Right lobe of liver (tissue), 6 donors: ENCODE measurements at regions not wholly inside any gene's neighbourhood (a gene's known extent, or its start where the extent isn't known, plus 50 kb on each side); places are given as distances from the start of the nearest gene placed in this dataset.

Experiments used
- ATAC-seq, 4 donors: fragments of 200-7000 bp; cut with Tn5 transposase; one replicate each; pipeline ENCODE4 v1.9.1; 2020; ENCODE audit warnings: mild to moderate bottlenecking in 4 of 4, moderate library complexity in 4 of 4
- DNase-seq, 3 donors: peaks; one replicate each; pipeline ENCODE4 v3.0.0-alpha.2; 2020
- H3K27ac ChIP-seq, 3 donors: fragments of 200-600 bp; one replicate each; pipeline ENCODE4 v1.8.0; 2022
- H3K27me3 ChIP-seq, 2 donors: fragments of 200-600 bp; one replicate each; pipeline ENCODE4 v1.8.0; 2022
- H3K36me3 ChIP-seq, 4 donors: fragments of 200-600 bp; sonication (generic) in 1 of 4; one replicate each; pipeline versions ENCODE4 v1.5.1 to v1.8.0; 2017 to 2022; ENCODE audit warnings: control low read depth in 1 of 4
- H3K4me1 ChIP-seq, 4 donors: fragments of 200-600 bp; sonication (generic) in 1 of 4; one replicate each; pipeline versions ENCODE4 v1.5.1 to v1.8.0; 2017 to 2022; ENCODE audit warnings: control low read depth in 1 of 4
- H3K4me3 ChIP-seq, 3 donors: fragments of 200-600 bp; one replicate each; pipeline ENCODE4 v1.8.0; 2022
- H3K9me3 ChIP-seq, 4 donors: fragments of 200-600 bp; sonication (generic) in 1 of 4; one replicate each; pipeline versions ENCODE4 v1.5.1 to v1.8.0; 2017 to 2022; ENCODE audit warnings: control low read depth in 1 of 4
- POLR2A ChIP-seq: fragments of 450-650 bp; IDR thresholded peaks from one replicate; pipeline ENCODE4 v1.6.1; 2017; ENCODE audit warnings: antibody characterized with exemption, mild to moderate bottlenecking
- WGBS: methylation state at CpG from one replicate; pipeline ENCODE4 v1.1.6; 2018; ENCODE audit warnings: low coverage, low lambda C conversion rate; ENCODE audit not compliant: insufficient coverage; ENCODE audit errors: missing lambda C conversion rate; 5-methylcytosine and 5-hydroxymethylcytosine counted together
- intact Hi-C, 2 donors: fragments of 100-400 bp; cut with DNase I; formaldehyde crosslinking; loops; one replicate each; pipeline versions ENCODE4 v1.11.2 to v1.14.1; 2022
- TF ChIP-seq, protein P1 (sequence below), 4 donors: fragments of 200-600 bp in 3 of 4; fragments of 450-650 bp in 1 of 4; IDR thresholded peaks; one replicate each; pipeline versions ENCODE4 v1.5.1 to v1.8.0; 2016 to 2022; ENCODE audit warnings: antibody characterized with exemption in 4 of 4, mild to moderate bottlenecking in 2 of 4
- donor health status: DM: no; HTN: yes; CAD: no.
- donor health status: DM: no; HTN: no; CAD: no.
- donor health status: DM: no; HTN: no; CAD: no.
- donor health status: DM: no; HTN: yes; CAD: no.
- donor health status: DM: no; HTN: yes; CAD: no.

DNA sequence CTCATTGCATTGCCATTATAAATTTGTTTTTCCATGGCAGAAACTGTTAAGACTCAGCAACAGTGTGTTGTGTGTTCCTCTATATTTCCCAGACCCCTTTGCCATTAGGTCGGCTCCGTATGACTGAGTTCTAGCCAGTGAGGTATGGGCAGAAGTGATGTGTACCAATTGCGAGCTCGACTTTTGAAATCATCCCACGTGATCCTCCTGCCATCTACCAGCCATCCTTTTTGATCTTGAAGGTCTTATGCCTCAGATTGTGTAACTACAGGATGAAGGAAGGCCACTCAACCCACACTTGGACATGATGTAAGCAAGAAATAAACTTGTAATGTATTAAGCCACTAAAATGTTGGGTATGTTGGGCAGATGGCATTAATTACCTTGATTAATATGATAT lies 562.3 kb downstream of the PDCD6IP start:
- 61% methylated on average over 5 of the region's 5 CpGs for WGBS
- Histone ChIP-seq H3K4me1 (no peaks in the 10 kb centered on the region), H3K27ac (no peak overlapping the region), H3K9me3 (no peaks in the 10 kb centered on the region), H3K4me3 (no peak overlapping the region), H3K27me3 (no peaks in the 10 kb centered on the region), H3K36me3 (no peaks in the 10 kb centered on the region)
- intact Hi-C loops = no loop called here
- DNase-seq (no peak), ATAC-seq (no peak)
- no peak for TF ChIP-seq POLR2A
- TF ChIP-seq, protein P1, sequence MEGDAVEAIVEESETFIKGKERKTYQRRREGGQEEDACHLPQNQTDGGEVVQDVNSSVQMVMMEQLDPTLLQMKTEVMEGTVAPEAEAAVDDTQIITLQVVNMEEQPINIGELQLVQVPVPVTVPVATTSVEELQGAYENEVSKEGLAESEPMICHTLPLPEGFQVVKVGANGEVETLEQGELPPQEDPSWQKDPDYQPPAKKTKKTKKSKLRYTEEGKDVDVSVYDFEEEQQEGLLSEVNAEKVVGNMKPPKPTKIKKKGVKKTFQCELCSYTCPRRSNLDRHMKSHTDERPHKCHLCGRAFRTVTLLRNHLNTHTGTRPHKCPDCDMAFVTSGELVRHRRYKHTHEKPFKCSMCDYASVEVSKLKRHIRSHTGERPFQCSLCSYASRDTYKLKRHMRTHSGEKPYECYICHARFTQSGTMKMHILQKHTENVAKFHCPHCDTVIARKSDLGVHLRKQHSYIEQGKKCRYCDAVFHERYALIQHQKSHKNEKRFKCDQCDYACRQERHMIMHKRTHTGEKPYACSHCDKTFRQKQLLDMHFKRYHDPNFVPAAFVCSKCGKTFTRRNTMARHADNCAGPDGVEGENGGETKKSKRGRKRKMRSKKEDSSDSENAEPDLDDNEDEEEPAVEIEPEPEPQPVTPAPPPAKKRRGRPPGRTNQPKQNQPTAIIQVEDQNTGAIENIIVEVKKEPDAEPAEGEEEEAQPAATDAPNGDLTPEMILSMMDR (IDR thresholded peaks at IDR 0.05) = no peak

DNA sequence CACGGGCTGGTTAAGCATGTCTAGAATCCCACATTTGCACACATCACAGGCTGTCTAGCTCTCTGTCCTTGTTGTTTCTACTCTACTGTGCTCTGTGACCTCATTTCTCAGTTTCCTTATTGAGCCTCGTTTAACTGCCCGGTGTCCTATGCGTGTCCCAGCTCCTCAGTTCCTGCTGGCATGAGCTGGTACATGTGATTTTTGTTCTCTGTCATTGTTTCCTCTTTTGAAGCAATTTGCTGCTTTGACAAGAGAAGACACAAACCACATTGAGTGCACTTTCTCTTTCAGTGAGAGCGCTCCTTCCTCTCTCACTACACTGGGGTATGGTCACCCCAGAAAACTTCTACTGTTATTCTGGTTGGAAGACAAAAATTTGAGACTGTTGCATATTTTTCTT lies 563.5 kb downstream of the PDCD6IP start:
- intact Hi-C loops = no loop called here
- Histone ChIP-seq H3K9me3 (no peaks in the 10 kb centered on the region), H3K27ac (no peak overlapping the region), H3K27me3 (no peaks in the 10 kb centered on the region), H3K4me3 (no peak overlapping the region), H3K4me1 (no peaks in the 10 kb centered on the region), H3K36me3 (no peaks in the 10 kb centered on the region)
- TF ChIP-seq, protein P1 (IDR thresholded peaks at IDR 0.05) = no peak
- TF ChIP-seq POLR2A = no peak
- no peak for DNase-seq
- peak; percentile 36 to 78 (median 64) for ATAC-seq
- 55% methylated on average over 5 of the region's 5 CpGs for WGBS

DNA sequence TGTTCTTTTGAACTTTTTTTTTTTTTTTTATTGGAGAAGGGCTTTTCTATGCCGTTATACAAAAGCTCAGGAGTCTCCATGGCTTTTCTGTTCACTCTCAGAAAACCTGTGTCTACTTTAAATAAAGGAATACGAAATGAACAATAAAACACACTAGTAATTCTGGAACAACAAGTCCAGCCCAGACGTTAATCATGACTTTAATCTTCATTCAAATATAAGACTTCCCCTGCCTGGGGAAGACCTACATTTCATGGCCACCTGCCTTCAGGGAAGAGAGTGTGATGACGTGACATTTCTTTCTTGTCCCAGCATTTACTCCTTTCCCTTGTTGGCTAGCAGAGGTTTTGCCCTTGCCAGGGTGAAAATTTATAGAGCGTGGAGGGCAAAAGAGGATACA lies 564.5 kb downstream of the PDCD6IP start:
- H3K27me3 ChIP-seq = no peaks in the 10 kb centered on the region
- H3K36me3 ChIP-seq = no peaks in the 10 kb centered on the region
- H3K4me1 ChIP-seq = no peaks in the 10 kb centered on the region
- no peaks in the 10 kb centered on the region for H3K9me3 ChIP-seq
- H3K4me3 ChIP-seq = no peak overlapping the region
- DNase-seq (no peak), ATAC-seq (no peak)
- no peak overlapping the region for H3K27ac ChIP-seq
- 45% methylated on average over 5 of the region's 5 CpGs for WGBS
- TF ChIP-seq, protein P1 (IDR thresholded peaks at IDR 0.05) = no peak
- no peak for TF ChIP-seq POLR2A
- intact Hi-C loops = no loop called here

- Histone ChIP-seq H3K36me3 (no peaks in the 10 kb centered on the region), H3K27ac (no peak overlapping the region), H3K4me3 (no peak overlapping the region), H3K9me3 (no peaks in the 10 kb centered on the region), H3K4me1 (no peaks in the 10 kb centered on the region), H3K27me3 (no peaks in the 10 kb centered on the region)
- intact Hi-C loops = no loop called here
- ATAC-seq (no peak), DNase-seq (no peak)
- TF ChIP-seq POLR2A = no peak
- TF ChIP-seq, protein P1 (IDR thresholded peaks at IDR 0.05) = no peak
These were observed 565.5 kb downstream of the PDCD6IP start for GRCh38 chr3:34363881-34364280.

- 41% methylated on average over 1 of the region's 2 CpGs for WGBS
- no peaks in the 10 kb centered on the region for H3K27me3 ChIP-seq
- DNase-seq (no peak), ATAC-seq (peak in 2 of 4 donors; percentile 20 to 26)
- no peaks in the 10 kb centered on the region for H3K9me3 ChIP-seq
- intact Hi-C loops = no loop called here
- H3K4me3 ChIP-seq = no peak overlapping the region
- no peaks in the 10 kb centered on the region for H3K4me1 ChIP-seq
- TF ChIP-seq POLR2A = no peak
- TF ChIP-seq, protein P1 (IDR thresholded peaks at IDR 0.05) = no peak
- H3K27ac ChIP-seq = no peak overlapping the region
- no peaks in the 10 kb centered on the region for H3K36me3 ChIP-seq
These were observed 565.9 kb downstream of the PDCD6IP start for GRCh38 chr3:34364335-34364734.
